Amniotic epithelial cell (primary cell): ENCODE measurements at regions not wholly inside any gene's neighbourhood (a gene's known extent, or its start where the extent isn't known, plus 50 kb on each side); places are given as distances from the start of the nearest gene placed in this dataset.
A peak's percentile ranks its signal among the peaks of the same experiment; 100 is the strongest.
"Not testable (repeated sequence)": the region's sequence is repeated elsewhere in the genome, so short reads cannot be mapped to it uniquely, and the experiment has no call there.

Experiments
- DNase-seq: peaks from one replicate; pipeline ENCODE4 v3.0.0-alpha.2; 2010; ENCODE audit warnings: low read depth

- DNase-seq, result no peak
Observed at GRCh38 chr18:79579807-79580497, 99.7 kb upstream of the CTDP1 start.

DNA sequence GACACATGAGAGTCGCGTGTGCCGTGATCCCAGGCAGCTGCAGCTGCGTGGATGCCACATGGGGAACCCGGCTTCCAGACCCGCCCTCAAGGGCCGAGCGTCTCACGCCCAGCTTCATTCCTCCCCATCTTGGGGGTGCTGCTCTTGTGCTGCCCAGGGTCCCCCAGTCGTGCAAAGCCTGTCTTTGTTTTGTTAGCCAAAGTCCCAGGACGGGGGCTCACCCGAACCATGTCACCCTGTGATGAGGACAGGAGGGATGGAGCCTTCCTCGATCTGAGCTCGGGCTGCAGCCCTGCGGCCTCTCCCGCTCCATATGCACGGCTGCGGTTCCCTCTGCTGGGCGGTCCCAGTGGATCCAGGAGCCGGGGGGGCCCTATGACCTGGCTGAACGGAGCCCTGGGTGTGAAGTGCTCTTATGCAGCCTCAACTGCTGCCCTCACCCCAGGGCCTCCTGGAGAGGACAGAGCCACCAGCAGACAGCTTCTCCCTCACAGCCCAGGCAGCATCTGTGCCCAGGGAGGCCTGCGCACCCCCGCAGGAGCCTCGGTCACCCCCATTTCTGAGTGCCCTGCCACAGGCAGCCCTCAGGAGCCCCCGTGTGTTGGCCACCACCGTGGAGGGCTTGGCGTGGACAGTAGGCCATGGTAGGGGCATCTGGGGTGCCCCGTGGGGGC, 99.0 kb upstream of the CTDP1 start:
- DNase-seq, result no peak

GRCh38 chr18:79581406-79581805, 98.2 kb upstream of the CTDP1 start:
- no peak for DNase-seq

- DNase-seq, result no peak
Observed at GRCh38 chr18:79581911-79582310, 97.7 kb upstream of the CTDP1 start.

DNA sequence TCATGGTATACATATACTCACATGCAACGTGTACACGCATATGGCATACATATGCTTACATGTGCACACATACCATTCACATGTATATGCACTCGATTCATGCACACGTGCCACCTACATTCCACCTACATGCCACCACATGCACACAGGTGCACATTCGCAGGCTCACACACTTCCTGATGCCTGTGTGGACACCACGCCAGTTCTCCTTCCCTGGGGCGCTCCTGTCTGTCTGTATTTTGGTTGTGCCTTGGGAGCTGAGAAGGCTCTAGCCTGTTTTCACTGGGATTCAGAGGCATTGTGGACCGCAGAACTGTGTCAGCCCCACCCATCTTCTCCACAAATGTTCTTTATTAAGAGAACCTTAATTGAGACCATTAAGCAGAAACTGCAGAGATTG, 96.6 kb upstream of the CTDP1 start:
- DNase-seq, result no peak

GRCh38 chr18:79583426-79583825, 96.2 kb upstream of the CTDP1 start:
- no peak for DNase-seq

DNA sequence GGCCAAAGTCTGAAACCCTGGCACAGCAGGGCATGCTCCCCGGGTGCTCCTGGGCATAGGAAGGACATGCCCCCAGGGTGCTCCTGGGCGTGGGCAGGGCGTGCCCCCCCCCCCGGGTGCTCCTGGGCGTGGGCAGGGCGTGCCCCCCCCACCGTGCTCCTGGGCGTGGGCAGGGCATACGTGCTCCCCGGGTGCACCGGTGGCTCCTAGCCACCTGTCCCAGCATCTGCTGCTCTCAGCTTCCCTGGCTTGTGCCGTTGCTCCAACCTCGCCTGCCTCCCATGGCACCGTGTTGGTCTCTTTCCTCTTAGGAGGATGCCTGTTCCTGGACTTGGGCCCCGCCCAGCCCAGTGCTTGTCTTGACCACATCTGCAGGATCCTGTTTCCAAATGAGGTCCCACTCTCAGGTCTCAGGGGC, 95.6 kb upstream of the CTDP1 start:
- no peak for DNase-seq

- DNase-seq, result no peak
Observed at GRCh38 chr18:79584491-79585394, 94.9 kb upstream of the CTDP1 start.

DNA sequence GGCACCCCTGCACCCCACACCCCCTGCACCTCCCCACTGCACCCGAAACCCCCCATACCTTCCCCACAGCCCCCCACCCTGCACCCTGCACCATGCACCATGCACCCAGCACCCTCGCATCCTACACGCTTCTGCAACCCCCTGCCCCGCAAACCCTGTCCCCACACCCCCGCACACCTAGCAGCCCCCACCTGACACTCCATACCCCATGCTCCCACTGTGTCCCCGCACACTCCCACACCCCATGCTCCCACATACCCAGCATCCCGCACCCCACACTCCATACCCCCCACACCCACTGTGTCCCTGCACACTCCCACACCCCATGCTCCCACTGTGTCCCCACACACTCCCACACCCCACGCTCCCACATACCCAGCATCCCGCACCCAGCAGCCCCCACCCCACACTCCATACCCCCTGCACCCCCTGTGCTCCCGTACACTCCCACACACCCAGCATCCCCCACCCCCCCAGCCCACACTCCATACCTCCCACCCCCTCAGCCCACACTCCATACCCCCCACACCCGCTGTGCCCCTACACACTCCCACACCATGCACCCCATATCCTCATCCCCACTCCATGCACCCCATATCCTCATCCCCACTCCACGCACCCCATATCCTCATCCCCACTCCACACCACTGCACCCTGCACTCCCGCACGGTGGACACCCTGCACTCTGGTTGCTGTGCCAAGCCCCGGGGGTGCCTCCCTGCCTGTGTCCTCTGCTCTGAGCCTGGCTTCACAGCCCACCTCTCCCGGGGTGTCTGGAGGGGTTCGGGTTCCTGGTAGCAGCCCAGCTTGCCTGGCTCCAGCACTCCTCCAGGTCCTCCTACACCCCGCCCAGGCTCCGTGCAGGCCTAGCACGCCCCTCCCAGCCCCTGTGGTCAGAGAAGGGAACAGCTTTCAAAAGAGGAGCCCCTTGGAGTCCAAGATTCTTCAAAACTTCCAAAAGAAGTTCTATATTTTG, 93.9 kb upstream of the CTDP1 start:
- no peak for DNase-seq

GRCh38 chr18:79586436-79587225, 93.0 kb upstream of the CTDP1 start:
- no peak for DNase-seq

GRCh38 chr18:79587226-79587741, 92.3 kb upstream of the CTDP1 start:
- no peak for DNase-seq

- DNase-seq, result no peak
Observed at GRCh38 chr18:79587779-79588635, 91.6 kb upstream of the CTDP1 start.

- peak; percentile 84 for DNase-seq
Observed at GRCh38 chr18:79588636-79589481, 90.7 kb upstream of the CTDP1 start.

GRCh38 chr18:79589601-79590091, 90.0 kb upstream of the CTDP1 start:
- no peak for DNase-seq

DNA sequence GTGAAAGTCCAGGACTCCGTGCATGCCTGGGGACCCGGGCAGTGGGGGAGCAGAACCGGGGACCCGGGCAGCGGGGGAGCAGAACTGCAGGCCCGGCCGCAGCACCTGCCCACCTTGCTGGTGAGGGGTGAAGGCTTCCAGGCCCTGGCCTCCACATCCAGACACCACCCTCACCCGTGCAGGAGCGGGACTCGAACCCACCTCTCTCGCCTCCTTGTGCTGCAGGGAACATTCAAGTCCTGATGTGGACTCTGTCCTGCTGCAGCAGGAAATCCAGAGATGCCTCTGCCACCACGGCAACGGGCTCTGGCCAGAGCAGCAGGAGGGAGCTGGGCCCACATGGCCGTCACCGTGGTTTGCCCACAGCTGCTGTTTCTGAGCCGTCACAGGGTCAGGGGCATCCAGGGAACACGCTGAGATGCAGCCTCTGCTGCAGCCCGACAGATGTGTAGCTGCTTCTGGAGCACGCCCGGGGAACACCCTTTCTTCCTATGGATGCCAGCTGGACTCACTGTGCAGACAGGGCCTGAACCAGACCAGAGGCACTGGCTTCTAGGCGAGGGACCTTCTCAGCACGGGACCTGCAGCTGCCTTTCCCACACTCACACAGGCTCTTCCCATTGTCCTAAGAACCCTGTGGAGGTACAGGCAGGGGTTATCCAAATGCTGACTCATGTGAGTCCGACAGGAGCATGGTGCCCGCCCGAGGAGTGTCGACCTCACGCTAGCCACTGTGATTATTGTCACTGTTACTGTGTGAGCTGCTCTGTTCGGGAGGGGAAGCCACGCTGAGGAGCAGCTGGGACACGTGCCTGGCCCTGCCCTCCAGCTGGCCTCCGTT, 89.2 kb upstream of the CTDP1 start:
- DNase-seq, result no peak

- DNase-seq, result no peak
Observed at GRCh38 chr18:79591032-79591308, 88.6 kb upstream of the CTDP1 start.

DNA sequence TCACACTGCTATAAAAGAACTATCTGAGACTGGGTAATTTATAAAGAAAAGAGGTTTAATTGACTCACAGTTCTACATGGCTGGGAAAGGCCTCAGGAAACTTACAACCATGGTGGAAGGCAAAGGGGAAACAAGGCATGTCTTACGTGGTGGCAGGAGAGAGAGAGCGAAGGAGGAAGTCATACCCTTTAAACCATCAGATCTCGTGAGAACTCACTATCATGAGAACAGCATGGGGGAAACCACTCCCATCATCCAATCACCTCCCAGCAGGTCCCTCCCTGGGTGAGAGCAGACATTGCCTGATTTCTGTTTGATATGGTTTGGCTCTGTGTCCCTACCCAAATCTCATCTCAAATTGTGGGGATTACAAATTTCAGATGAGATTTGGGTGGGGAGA, 86.9 kb upstream of the CTDP1 start:
- not testable (repeated sequence) for DNase-seq

DNA sequence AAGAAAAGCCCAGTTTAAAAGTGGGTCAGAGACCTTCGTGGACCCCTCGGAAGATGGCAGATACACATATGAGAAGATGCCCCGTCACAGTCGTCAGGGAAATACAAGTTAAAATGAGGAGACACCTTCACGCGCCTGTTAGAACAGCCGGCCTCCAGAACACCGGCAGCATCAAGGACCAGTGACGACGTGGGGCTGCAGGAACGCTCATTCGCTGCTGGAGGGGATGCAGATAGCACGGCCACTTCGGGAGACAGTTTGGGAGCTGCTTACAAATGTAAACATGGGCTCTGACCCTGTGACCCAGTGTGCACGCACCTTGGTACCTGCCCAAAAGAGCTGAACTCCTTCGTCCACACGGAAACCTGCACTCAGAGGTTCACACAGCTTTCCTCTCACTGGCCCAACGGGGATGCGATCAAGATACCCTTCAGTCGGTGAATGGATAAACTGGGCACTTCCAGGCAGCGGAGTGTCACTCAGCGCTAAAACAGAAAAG, 83.7 kb upstream of the CTDP1 start:
- no peak for DNase-seq
